G401.6 (cell line): ENCODE measurements at regions not wholly inside any gene's neighbourhood (a gene's known extent, or its start where the extent isn't known, plus 50 kb on each side); places are given as distances from the start of the nearest gene placed in this dataset.

Experiments
- FAIRE-seq: peaks from 2 replicates; lab custom pipeline; 2012; peaks lifted over from hg19 to GRCh38; lab: Jason Lieb, UNC

DNA sequence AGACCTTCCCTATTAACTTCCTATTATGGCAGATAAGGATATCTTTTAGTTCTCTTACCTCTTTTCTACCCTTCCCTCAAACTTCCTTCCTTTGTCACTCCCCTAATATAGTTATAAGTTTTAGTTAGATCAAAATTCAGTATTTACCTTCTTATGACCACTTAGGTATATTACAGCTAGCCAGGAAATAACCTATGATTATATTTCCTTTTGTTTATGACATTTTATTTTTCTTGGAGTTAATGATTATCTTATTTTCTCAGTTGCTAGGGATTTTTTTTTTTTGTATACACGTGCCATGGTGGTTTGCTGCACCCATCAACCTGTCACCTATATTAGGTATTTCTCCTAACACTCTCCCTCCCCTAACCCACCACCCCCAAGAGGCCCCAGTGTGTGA, 88.2 kb upstream of the ZBED5 start:
- no peak for FAIRE-seq

GRCh38 chr11:10945196-10945595, 87.3 kb upstream of the ZBED5 start:
- no peak for FAIRE-seq

- no peak for FAIRE-seq
These were observed 86.1 kb upstream of the ZBED5 start for GRCh38 chr11:10943968-10944367.

- no peak for FAIRE-seq
These were observed 84.8 kb upstream of the ZBED5 start for GRCh38 chr11:10942620-10943019.

DNA sequence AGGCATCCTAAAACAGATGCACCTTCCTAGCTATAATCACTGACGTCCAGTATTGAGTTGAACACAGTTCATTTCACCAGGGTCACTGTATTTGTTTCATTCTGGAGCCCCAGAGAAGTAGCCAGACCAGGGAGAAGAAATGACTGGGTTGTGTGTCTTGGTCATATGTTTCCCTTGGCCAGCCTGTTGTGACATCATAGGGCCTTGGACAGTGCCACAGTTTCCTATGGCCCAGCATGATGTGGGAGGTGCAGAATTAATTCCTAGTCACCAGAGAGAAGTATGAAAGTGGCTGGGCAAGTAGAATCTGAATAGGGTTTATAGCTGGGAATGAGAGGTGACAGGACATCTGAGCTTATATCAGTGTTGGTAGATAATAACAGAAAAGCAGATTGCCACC, 84.0 kb upstream of the ZBED5 start:
- FAIRE-seq: no peak

- no peak for FAIRE-seq
These were observed 83.6 kb upstream of the ZBED5 start for GRCh38 chr11:10941414-10941813.

DNA sequence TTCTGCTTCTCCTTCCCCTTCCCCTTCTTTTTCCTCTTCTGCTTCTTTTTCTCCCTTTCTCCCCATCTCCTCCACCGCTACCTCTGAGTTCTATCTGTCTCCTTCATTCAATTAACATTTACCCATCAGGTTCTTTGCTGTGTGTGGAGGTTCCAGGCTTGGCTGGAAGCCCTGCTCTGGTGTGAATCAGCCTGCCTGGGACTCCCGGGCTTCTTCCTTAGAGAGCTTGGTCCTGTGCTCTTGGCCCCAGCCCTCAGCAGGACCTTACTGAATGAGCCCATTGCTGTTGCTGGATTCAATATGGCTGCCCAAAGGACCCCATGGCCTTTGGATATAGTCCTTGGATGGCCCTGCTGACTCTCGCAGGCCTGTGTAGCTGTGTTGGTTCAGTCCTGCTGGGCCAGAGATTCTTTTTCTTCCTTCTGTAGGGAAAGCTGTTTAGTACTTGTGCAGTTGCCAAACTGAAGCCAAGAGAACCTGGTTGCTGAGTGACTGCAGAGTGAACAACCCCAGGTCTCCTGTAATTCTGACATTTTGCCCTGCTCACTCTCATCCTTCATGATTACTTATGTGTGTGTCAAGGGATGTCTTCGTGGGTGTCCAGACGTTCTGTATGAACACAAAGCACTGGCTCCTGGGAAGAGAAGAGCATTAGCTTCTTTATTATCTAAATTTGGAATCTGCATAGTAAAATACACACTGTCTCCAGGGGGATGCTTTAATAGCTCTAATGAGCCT, 81.0 kb upstream of the ZBED5 start:
- no peak for FAIRE-seq

GRCh38 chr11:10938231-10938630, 80.4 kb upstream of the ZBED5 start:
- no peak for FAIRE-seq

DNA sequence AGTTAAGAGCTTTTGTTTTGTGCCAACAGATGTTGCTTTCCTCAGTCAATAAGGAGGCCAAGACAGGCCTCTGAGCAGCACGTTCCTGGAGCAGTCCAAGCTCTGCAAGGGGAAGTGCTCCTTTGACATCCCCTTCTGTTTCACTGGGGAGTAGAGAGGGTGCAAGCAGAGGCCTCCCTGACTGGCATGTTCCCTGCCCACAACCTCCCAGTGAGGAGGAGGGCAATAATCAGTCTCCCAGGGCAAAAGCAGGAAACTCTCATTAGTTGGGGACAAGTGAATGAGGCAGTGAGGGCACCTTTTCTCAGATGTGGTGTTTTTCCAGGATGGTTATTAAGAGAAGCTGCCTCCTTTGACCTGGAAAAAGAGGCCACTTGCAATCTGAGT, 79.5 kb upstream of the ZBED5 start:
- FAIRE-seq: no peak

GRCh38 chr11:10936626-10937384, 79.0 kb upstream of the ZBED5 start:
- FAIRE-seq: no peak

- no peak for FAIRE-seq
These were observed 77.2 kb upstream of the ZBED5 start for GRCh38 chr11:10935015-10935559.

- no peak for FAIRE-seq
These were observed 76.5 kb upstream of the ZBED5 start for GRCh38 chr11:10934293-10934860.

DNA sequence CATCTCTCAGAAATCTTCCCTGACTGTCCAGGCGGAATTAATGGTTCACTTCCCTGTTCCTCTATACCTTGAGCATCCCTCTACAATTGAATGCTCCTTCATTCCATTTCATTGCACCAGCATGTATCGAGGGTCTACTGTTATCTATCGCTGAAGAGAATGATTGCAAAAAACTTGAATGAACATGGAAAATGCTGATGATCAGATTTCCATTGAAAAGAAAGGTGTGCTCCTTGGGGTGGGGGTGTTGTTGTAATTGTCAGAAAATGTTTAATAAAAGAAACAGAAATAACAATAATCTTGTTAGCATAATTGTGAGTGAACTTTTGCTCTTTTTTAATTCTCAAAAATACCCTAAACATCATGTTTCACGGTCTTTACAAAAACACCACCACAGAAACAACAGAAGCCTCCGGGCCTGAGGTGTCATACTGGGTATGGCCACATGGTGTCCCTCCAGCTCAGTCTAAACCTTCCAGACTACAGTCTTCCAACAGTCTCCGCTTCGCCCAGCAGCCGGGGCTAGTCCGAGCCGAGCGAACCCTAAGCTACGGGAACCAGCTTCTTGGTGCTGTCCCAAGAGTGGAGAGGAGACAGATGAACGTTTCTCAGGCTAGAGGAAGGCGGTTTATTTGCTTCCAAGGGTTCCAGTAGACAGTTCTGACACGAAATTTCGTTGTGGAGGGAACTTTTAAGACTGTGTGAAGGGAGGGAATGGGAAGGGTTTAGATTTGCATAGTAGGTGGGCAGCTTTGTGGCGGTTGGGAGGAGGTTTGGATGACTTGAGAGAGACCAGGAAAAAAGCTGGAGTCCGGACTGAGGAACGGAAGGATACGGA, 75.8 kb upstream of the ZBED5 start:
- FAIRE-seq: peak; percentile 98

DNA sequence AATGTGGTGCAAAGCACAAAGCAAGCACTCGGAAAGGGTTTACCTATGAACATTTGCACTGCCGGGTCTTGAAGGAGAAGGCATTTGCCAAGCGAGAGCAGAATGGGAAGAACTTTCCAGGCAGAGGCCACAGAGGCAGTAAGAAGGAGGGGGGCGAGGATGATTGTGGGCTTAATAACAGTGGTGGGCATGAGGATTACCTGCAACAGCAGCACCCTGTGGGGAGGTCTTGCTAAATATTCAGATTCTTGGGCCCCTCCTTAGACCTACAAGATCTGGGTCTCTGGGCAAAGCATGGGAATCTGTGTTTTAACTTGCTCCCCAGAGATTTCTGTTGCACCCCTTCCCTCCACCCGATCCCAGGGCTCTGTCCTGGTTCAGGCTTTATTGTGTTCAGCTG, 75.1 kb upstream of the ZBED5 start:
- no peak for FAIRE-seq

DNA sequence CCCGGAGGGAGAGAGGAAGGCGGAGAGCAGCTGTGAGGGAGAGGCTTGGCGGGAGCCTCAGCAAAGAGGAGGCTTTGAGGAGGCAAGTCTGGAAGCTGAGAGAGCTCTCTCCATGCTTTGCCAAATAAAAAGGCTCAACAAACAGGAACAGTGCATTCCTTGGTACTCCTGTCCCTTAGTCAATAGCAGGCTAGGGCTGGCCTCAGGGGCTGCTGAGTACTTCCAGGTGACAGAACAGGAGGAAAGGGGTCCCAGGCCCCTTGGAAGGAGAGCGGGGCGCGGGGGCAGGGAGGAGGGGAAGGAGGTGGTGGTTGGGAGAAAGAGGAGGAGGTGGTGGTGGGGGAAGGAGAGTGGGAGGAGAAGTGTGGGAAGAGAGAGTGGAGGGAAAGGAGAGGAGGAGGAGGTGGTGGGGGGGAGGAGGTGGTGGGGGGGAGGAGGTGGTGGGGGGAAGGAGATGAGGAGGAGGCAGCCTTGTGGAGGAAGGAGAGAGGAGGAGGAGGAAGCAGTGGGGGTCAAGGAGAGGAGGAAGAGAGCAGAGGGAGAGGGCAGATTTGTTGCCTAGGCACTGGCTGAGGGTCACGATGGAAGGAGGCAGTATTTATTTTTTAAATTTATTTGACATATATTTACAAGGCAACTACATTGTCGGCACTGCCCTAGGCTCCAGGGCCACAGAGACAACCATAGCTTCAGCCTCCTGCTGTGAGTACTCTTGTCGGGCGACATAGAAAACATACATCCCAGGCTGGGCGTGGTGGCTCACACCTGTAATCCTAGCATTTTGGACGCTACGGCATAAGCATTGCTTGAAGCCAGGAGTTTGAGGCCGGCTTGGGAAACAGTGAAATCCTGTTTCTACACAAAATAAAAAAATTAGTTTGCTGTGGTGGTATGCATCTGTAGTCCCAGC, 74.2 kb upstream of the ZBED5 start:
- FAIRE-seq: no peak

DNA sequence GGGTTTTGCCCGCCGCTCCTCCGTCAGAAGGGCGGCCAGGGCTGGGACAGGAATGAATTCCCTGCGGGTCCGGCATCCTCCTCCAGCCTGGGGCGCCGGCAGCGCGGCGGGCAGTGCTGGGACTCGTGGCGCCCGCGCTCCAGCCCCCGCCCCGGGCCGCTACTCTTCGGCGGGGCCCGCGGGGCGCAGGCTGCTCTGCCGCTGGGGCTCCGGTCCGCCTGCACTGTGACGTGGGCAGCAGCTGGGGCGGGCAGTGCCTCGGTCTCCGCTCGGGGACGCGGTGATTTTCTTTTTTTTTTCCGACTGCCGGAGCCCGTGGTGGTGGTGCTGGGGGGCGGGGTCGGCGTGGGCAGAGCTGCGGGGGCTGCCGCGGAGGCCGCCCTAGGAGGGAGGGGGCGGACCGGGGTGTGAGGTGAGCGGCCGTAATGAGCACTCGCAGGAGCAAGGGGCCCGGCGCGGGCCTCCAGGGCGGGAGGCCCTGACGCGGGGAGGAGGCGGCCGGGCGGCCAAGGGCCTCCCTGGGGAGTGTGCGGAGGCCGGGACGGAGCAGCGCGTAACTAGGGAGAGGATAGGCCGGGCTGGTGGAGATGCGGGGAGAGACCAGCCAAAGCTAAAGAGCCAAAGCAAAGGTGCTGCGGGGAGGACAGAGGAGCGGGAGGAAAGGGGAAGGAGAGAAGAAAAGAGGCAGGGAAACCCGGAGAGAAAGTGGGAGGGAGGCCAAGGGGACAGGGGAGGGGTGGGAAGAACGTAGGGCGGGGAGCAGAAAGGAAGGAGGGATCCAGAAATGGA, 73.3 kb upstream of the ZBED5 start:
- no peak for FAIRE-seq

DNA sequence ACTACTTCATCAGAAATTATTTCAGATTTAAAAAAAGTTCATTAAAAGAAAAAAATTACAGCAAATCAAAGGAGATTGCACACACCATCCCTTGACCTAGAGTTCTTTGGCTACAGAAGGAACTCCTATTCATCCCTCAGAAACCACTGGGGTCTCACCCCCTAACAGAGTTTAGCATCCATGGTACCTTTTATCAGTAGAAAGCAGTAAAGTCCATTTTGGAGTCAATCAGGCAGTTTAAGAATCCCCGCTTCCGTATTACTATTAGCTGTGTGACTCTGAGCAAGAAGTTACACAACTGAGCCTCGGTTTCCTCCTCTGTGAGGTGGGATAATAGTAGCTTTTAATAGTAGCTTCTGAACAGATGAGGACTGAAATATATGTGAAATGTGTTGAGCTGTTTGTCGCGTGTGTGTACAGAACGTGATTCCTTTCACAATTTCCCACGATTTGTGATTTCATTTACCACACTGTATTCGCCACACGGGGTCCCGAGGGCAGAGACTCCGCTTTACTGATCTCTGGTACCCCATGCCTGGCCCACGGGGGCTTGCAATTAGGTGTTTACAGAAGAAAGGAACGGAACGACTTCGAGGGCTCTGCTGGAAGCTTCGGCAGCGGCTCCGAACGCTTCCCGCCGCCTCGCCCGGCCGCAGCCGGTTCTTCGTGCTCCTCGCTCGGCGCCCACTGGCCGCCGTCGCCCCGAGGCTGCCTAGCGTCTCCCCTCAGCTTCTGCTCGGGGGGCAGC, 72.5 kb upstream of the ZBED5 start:
- no peak for FAIRE-seq

GRCh38 chr11:10927538-10927937, 69.7 kb upstream of the ZBED5 start:
- FAIRE-seq: no peak

- FAIRE-seq: no peak
These were observed 69.0 kb upstream of the ZBED5 start for GRCh38 chr11:10926801-10927211.
